SIG-M5 (cell line): ENCODE measurements at regions not wholly inside any gene's neighbourhood (a gene's known extent, or its start where the extent isn't known, plus 50 kb on each side); places are given as distances from the start of the nearest gene placed in this dataset.

Experiments used
- DNase-seq: peaks from one replicate; lab custom pipeline; 2025; lab: John Stamatoyannopoulos, UW

GRCh38 chr12:14153803-14154202, 172.4 kb upstream of the GRIN2B start:
- DNase-seq = no peak

DNA sequence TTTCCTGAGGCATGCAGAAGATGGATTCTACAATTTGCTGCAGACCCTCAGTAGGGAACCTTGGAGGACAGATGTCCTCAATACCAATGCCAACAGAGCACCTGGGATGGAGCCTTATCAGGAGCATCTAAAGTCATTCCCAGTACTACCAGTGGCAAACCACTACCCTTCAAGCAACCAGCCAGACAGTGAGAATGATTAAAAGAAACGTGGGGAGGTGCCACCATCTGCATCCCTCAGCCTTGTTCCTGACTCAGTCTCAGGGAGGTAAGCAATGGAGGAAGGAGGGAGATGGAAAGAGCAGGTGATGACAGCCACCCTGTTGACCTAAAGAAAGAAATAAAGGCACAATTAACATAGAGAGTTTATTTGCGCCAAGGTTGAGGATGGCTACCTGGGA, 175.2 kb upstream of the GRIN2B start:
- DNase-seq = no peak

DNA sequence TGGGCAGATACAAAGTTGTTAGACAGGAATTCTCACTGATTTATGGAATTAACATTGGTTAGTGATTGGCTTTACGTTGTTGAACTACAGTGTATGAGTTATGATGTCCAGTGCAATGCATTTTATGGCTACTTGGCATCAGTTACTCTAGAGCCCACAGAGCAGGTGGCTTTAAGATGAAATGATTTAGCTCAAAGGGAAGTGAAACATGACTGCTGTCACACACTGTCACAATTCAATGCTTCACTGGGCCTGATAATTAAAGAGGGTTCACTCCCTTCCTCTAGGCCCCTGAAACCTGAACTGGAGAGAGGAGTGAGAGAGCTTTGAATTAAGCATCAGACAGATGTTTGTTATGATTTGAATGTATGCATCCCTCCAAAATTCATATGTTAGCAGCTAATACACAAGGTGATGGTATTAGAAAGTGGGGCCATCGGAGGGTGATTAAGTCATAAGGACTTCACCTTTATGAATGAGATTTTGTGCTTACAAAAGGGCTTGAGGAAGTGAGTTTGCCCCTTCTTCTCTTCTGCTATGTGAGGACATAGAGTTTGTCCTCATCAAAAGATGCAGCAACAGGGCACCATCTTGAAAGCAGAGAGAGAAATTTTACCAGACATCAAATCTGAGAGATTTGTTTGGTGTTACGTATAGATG, 175.8 kb upstream of the GRIN2B start:
- no peak for DNase-seq

DNA sequence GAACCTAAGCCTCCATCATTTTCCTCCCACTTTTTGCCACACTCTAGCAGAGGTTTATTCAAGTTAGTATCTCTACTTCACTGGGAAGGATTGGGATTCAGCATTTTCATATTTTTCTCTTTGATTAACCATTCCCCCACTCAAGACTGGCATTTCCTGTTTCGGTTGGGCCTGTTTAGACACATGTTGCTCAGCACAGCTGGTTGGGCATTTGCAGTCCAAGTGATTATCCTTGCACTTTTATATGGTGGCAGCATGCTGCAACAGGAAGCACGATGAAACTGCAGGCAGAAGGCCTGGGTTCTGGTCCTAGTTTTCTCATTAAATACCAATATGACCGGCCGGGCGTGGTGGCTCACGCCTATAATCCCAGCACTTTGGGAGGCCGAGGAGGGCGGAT, 182.9 kb upstream of the GRIN2B start:
- no peak for DNase-seq

DNA sequence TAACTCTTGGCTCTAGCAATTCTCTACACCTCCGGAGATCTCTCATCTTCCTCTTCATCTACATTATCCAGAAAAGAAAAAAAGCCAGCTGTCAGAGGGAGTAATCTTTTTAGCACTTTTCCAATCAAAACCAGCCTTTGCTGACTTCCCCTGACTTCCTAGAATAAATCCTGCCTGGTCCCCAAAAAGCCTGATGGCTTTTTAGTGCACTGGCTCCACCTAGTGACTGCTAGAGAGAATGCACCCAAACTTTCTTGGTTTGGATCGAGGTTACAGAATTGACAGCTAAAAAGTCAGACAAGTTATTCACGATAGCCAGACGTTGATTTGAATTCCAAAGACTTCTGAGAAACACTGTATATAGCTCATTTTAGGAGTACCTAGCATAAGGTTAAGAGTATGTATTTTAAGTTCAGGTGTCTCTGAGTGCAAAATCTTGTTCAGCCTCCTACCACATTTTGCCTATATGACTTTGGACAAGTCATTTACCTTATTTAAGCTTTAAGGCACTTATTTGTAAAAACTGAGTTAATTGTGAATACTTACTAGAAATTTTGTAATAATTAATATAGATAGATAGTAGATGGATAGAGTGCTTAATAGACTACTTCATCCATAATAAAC, 185.7 kb upstream of the GRIN2B start:
- DNase-seq = no peak

DNA sequence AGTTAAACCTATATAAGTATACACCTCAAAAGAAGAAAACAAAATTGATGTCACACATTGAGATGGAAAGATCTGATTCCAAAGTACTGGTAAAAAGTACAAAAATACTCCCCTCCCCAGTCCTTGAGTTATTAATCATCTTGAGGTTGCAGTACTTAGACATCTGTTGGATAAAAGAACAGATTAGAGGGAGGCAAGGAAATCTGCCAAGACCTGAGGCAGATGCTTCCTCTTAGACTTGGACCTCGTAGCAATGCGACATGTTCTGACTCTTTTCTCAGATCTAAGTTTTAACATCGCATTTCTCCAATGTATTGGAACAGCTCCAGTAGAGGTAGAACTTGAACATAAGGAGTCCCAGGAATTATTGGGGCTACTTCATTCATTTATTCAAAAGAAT, 187.9 kb upstream of the GRIN2B start:
- DNase-seq = no peak

DNA sequence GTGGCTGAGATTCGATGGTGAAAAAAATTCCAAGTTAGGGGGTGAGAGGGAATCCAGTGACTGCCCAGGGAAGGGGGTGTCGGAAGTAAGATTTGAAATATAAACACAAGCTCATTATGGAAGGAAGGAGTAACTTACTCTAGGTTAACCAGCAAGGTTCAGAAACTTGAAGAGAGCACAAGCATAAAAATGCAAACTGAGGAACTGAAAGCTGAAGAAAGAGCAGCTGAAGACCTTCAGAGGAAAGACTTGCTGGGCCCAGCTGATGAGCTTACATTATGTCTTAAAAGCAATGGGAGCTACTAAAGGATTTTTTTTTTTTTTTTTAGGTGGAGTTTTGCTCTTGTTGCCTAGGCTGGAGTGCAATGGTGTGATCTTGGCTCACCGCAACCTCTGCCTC, 189.7 kb upstream of the GRIN2B start:
- no peak for DNase-seq

- no peak for DNase-seq
Observed at GRCh38 chr12:14175206-14175605, 190.3 kb upstream of the ATF7IP start.

DNA sequence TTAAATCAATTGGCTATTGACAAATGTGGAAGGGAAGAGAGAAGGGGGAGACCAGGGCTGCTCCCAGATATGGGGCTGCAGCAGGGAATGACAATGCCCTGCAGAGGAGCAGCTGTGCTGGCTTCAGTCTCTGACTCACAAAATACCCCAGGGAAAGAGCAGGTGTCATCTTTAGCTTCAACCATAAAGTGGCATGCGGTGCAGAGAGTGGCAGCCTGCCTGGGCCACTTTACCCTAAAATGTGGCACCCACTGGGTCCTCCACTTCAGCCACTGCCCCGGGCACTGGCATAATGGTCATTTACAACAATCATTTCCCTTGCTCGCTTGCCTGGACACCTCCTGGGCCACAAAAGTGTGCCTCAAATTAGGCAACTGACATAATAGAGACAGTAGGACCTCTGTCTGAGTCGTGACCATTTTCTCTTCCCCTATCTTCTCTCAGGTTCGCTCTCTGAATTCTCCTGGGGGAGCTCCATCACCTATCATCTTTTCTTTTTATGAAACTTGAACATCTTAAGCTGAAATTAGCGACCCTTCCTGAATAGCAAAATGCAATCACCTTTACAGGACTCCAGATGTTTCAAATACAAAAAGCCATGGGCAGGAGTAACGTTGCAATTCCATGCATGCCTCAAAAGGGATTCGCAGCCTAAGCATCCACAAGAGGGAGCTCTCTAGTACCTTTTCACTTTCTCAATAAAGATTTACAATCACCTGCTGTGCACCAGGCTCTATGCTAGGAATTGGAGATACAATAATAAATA, 179.9 kb upstream of the ATF7IP start:
- DNase-seq = no peak

DNA sequence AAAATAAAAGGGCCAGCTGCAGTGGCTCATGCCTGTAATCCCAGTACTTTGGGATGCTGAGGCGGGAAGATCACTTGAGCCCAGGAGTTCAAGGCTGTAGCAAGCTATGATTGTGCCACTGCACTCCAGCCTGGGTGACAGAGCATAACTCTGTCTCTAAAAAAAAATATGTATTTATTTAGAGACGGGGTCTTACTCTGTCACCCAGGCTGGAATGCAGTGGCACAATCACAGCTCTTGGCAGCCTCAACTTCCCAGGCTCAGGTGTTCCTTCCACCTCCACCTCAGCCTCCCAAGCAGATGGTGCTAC, 179.3 kb upstream of the ATF7IP start:
- DNase-seq = no peak

DNA sequence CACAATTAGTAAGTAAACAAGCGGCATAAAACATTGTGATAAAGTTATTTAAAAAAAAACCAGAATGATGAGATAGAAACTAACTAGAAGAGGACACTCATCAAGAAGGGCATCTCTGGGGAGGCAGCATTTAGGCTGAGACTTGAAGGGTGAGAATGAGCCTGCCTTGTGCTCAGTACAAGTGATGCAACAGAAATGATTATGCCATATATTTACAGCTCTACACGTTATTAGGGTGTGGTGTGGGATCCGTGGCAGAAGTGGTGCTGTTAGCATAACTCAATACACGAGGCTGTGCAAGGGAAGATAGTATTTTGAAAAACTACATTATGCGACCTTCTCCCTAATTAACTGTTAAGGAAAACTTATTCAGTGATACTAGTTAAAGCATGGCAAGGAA, 178.5 kb upstream of the ATF7IP start:
- DNase-seq = no peak

DNA sequence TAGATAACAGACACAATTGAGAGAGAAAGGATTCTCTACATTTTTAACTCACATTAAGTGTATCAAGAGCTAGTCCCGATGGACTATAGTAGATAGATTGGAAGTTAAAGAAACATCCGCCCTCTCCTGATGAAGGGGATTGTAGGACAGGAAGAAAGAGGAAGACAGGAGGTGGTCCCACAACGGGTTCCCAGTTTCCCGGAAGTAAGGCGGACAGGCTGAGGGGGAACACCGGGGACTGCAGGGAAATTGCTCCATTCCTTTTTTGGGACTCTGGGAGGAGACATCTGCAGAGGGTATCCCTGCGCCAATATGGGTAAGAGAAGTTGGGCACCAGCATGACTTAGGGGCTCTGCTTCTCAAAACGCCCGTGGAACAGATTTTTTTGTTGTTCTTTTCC, 177.5 kb upstream of the ATF7IP start:
- no peak for DNase-seq

DNA sequence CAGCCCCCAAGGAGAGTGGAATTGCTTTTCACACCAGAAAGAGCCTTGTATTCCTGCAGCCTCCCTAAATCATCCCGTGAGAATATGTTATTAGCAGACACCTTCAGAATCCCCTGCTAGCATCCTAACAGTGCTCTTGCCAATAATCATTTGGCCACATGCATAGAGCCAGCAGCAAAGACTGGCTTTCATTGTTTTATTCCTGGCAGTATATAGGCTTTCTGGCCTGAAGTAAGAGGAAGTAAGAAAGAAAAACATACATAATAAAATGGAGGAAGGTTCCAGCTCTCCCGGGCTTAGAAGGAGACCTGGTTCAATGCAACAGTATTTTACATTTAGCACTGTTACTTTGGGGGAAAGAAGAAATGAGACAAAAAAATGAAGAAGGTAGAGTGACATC, 176.7 kb upstream of the ATF7IP start:
- DNase-seq = no peak

DNA sequence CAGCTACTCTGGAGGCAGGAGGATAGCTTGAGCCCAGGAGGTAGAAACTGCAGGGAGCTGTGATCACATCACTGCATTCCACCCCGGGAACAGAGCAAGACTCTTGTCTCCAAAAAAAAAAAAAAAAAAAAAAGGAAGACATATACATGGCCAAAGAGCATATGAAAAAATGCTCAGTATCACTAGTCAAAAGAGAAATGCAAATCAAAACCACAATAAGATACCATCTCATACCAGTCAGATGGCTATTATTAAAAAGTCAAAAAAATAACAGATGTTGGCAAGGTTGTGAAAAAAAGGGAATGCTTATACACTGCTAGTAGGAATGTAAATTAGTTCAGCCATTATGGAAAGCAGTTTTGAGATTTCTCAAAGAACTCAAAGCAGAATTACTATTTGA, 174.8 kb upstream of the ATF7IP start:
- DNase-seq = no peak

DNA sequence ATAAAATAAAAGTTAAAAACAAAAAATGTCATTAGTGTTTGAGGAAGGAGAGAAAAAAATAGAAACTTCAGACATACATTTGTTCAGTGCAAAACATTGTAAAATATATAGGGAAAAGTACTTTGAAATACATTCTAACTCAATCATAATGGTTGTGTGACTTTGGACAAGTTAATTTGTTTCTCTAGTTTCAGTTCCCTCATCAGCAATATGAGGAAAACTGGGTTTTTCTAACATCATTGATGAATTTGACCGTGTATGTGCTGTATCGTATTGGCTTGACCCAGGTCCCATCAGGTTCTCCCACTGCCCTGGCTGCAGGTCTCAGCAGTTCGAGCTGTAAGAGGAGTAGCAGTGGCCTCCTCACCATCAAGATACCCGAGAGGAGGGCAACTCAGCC, 173.9 kb upstream of the ATF7IP start:
- DNase-seq = no peak

- DNase-seq = no peak
Observed at GRCh38 chr12:14193639-14194038, 171.8 kb upstream of the ATF7IP start.

- no peak for DNase-seq
Observed at GRCh38 chr12:14194572-14194971, 170.9 kb upstream of the ATF7IP start.

DNA sequence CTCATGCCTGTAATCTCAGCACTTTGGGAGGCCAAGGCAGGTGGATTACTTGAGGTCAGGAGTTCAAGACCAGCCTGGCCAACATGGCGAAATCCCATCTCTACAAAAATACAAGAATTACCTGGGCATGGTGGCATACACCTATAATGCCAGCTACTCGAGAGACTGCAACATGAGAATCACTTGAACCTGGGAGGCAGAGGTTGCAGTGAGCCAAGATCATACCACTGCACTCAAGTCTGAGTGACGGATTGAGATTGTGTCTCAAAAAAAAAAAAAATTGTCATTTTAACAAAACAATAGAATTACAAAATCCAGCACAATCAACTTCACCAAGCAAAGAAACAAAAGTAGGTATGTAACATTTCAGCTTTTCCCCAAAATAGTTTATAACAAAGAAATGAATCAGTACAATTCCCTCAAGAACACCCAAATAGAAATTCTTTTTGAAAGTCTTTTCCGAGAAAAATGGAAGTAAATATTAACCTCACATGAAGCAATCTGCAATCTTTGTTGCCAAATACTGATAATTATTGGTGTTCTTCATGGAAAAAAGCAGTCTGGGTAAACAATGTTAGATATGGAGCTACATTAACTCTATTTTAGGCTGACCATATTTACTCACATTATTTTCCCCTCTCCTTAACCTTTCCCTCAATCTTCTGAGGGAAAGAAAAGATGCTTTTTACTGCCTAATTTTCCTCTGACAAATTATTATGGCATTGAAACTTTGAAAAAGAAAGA, 165.9 kb upstream of the ATF7IP start:
- DNase-seq = no peak

DNA sequence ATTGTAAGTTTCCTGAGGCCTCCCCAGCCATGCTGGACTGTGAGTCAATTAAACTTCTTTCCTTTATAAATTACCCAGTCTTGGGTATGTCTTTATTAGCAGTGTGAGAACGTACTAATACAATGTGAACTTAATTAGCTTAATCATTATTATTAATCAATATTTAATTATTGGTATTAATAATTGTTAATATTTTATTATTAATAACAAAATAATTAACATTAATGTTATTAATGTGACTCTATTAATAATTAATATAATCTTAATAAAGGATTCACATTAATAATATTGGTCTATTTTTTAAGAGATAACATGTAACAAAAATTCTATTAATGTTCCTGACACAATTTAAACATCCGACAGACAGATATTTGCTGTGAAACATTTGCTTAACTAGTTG, 164.9 kb upstream of the ATF7IP start:
- DNase-seq = no peak

DNA sequence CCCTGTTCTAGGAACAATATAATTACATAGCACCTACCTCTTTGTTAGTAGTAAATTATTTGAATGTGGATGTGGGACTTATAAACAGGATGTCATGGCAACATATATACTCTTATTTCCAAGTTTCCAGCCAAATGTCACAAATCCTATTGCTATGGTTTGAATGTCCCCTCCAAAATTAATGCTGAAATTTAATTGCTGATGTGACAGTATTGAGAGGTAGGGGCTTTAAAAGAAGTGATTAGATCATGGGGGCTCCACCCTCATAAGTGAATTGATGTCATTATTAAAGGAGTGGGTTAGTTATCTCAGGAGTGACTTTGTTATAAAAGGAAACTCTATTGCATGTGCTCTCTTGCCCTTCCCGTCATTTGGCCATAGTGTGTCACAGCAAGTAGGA, 164.2 kb upstream of the ATF7IP start:
- DNase-seq = no peak

DNA sequence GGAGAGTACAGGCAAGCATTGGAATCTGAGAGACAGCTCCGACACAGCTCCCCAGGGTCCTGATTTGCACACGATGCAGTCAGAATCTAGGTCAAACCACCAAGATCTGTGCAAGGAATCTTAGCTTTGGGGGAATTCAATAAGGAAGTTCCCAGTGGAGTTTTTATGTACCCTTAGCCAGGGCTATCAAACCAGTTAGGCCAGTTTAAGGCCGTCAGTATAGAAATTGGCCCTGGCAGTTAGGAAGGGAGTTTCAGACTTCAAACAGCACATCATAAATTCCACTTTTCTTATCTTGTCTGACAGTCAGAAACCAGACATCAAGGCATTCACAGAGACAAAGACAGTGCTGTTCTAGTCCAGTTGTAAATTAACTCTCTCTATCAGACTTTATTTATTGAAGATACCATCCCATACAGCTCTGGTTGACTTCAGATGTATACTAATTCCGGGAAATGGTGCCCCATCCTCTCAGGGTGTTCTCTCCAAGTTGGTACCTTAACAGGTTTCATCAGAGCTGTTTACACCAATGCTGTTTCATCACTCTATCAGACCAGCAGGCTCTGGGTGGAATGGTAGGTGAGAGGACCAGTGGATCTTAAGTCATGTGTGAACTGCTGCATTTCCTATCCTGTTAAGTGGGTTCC, 157.5 kb upstream of the ATF7IP start:
- no peak for DNase-seq

- DNase-seq = no peak
Observed at GRCh38 chr12:14211947-14212387, 153.5 kb upstream of the ATF7IP start.
